HG03025 (cell line): ENCODE measurements at regions not wholly inside any gene's neighbourhood (a gene's known extent, or its start where the extent isn't known, plus 50 kb on each side); places are given as distances from the start of the nearest gene placed in this dataset.
"Not testable (repeated sequence)": the region's sequence is repeated elsewhere in the genome, so short reads cannot be mapped to it uniquely, and the experiment has no call there.

Experiments
- ATAC-seq: cut with Tn5 transposase; IDR thresholded peaks from one replicate; pipeline ENCODE4 v1.9.1; 2021; ENCODE audit warnings: mild to moderate bottlenecking, moderate library complexity; ENCODE audit not compliant: unreplicated experiment, low FRiP score

DNA sequence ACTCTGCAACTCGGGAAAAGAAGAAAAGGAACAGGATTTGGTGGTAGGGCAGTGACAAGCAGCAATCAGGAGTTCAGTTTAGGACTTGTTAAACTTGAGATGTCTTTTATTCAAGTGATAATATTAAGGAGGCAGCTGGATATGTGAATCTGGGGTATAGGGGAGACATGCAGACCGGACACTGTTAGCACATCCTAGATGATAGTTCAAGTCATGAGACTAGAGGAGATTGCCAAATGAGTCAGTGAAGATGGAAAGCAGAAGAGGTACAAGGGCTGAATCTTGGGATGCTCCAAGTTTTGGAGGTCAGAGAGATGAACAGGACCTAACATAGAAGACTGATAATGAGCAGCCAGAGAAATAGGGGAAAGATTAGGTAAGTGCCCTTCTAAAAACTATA lies 69.5 kb upstream of the PSME4 start:
- no peak for ATAC-seq

DNA sequence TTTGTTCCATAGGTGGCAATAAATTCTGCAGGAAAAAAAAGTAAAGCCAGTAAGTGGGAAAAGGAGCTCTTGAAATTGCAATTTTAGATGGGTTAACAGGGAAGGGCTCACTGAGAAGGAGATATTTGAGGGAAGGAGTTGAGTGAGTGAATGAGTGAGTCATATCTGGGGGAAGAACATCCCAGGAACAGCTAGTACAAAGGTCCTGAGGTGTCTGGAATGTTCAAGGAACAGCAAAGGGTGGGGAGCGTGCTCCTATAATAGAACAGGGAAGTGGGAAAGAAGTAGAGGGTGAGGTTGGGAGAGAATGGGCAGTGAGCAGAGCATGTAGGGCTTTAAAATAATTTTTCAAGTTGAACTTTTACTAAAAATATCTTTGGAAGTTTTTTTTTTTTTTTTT lies 68.0 kb upstream of the PSME4 start:
- ATAC-seq = no peak

DNA sequence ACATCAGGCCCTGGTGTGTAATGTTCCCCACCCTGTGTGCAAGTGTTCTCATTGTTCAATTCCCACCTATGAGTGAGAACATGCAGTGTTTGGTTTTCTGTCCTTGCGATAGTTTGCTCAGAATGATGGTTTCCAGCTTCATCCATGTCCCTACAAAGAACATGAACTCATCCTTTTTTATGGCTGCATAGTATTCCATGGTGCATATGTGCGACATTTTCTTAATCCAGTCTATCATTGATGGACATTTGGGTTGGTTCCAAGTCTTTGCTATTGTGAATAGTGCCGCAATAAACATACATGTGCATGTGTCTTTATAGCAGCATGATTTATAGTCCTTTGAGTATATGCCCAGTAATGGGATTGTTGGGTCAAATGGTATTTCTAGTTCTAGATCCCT lies 60.5 kb upstream of the PSME4 start:
- not testable (repeated sequence) for ATAC-seq

DNA sequence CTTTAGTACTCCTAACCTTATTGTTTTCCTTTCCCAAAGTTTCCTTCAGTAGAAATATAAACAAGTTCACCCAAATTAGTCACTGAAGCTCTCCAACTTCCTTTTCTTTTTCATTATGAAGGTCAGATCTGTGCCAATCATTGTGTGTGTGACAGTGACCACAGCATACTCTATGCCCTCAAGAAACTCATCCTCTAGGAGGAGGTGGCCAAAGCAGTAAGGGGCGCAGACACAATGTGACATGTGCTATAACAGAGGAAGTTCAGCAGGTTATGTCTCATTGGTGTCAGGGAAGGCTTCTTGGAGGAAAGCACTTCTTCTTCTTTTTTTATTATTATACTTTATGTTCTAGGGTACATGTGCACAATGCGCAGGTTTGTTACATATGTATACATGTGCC lies 60.0 kb upstream of the PSME4 start:
- ATAC-seq = no peak

DNA sequence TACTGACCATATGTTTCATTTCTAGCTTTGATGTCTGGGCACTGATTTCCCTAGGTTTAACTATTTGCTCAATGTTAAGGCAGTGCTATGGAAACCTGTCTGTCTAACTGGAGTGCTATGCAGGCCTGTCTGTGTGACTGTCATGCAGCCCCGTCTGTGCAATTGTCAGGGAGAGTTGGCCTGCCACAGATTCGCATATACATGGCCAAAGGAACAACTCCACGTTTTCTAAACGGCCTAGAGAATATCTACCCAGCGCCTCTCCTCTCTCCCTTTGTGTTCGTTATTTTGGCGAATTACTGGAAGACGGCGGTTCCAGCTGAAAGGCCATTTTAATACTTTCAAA lies 59.6 kb upstream of the PSME4 start:
- ATAC-seq = no peak

DNA sequence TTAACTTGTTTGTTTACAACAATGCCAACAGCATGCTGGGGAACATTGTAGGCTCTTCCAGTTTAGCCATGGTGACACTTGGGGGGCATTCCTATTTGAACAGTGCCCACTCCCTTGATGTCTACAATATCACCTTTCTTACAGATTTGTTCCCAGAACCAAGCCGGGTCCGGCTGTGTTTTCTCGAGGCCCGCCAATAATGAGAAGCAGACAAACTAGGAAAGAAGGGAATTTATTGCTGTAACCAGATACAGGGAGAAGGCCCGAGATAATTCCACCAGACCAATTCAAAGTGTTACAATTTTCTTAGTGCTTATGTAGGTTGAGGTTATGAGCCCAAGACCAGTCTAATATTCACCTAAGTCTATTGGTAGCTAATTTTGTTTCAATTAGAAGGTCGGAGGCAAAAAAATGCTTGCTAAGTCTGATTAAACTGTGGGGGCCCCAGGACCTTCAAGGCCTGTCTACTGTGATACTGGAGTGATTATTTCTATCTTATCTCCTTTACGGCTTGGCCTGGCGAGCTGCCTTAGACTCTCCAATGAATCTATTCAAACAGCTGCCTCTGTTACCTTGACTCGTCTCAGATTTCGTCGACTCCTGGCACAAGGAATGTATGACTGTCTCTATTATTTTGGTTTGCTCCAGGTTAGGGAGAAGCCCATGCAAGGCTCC lies 59.1 kb upstream of the PSME4 start:
- no peak for ATAC-seq

DNA sequence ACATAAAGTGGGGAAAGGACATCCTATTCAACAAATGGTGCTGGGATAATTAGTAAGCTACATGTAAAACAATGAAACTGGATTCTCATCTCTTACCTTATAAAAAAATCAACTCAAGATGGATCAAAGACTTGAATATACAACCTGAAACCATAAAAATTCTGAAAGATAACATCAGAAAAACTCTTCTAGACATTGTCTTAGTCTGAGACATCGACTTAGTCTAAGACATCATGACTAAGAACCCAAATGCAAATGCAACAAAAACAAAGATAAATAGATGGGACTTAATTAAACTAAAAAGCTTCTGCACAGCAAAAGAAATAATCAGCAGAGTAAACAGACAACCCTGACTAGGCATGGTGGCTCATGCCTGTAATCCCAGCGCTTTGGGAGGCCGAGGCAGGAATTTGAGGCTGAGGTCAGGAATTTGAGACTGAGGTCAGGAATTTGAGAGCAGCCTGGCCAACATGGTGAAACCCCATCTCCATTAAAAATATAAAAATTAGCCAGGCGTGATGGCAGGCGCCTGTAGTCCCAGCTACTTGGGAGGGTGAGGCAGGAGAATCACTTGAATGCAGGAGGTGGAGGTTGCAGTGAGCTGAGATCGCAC lies 54.8 kb upstream of the PSME4 start:
- not testable (repeated sequence) for ATAC-seq

DNA sequence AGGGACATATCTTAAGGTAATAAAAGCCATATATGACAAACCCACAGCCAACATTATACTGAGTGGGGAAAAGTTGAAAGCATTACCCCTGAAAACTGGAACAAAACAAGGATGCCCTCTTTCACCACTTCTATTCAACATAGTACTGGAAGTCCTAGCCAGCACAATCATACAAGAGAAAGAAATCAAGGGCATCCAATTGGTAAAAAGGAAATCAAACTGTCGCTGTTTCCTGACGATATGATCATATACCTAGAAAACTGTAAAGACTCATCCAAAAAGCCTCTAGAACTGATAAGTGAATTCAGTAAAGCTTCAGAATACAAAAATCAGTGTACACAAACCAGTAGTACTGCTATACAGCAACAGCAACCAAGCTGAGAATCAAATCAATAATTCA lies 53.8 kb upstream of the PSME4 start:
- no peak for ATAC-seq

DNA sequence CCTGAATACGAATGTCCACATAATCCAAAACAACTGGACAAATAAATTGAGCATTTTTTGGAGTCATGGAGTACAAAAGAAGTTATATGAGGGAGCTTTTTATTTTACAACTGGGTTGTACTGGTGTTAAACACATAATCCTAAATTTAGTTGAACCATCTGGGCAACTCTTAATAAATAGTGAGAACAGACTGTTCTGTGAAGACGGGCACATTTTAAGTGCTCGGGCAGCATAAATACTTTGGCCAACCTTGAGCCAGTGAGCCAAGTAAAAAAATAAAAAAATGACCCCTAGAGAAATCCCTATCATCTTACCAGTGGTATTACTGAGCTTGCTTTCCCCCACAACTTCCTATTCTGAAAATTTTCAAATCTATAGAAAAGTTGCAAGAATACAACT lies 50.9 kb upstream of the PSME4 start:
- ATAC-seq = no peak

DNA sequence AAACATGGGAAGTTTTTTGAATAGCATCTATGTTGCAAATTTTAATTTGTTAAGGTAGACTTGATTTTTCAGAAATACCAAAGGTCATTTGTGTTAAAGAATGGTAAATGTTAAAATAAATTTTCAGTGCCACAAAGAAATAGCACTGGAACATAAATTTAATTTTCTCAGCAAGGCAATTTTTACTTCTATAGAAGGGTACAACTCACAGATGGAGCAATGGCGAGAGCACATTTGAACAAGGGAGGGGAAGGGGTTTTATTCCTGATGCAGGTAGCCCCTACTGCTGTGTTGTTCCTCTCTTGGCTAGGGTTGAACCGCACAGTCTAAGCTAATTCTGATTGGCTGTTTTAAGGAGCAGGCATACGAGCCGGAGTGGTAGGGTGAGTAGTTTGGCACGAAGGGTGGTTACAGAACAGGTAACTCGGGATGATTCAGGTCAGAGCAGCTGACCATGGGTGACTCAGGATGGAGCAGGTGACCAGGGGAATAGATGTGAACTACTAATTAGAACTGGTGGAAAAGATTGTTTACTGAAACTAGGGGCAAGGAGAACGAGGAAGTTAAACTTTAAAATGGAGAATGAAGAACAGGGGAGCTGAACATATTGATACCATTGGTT lies 50.1 kb upstream of the PSME4 start:
- no peak for ATAC-seq
